ENCODE measurements at regions not wholly inside any gene's neighbourhood (a gene's known extent, or its start where the extent isn't known, plus 50 kb on each side); places are given as distances from the start of the nearest gene placed in this dataset.

- H3K9ac ChIP-seq (ENCODE audit: insufficient read depth, low read length) = no peak overlapping the region
- no peak overlapping the region for H3K4me3 ChIP-seq (replicated peaks in 1 of 4; ENCODE audit: control extremely low read depth in 1 of 4, insufficient read depth in 1 of 4, low read depth in 3 of 4, low read length in 4 of 4)
- no peak overlapping the region for H3K27ac ChIP-seq (ENCODE audit: insufficient read depth, low read length)
- H3K9me3 ChIP-seq (ENCODE audit: control insufficient read depth, insufficient read depth, low read depth, low read length) = no peaks in the 10 kb centered on the region
- no peaks in the 10 kb centered on the region for H3K27me3 ChIP-seq (ENCODE audit: control insufficient read depth, insufficient read depth, low read length)
- H2AFZ ChIP-seq (ENCODE audit: low read length) = no peak overlapping the region
- no peak for DNase-seq (ENCODE audit: low read depth in 2 of 2)
- H4K20me1 ChIP-seq (ENCODE audit: control insufficient read depth, extremely low read depth, insufficient read depth, low read length) = no peaks in the 10 kb centered on the region
- no peaks in the 10 kb centered on the region for H3K4me1 ChIP-seq (ENCODE audit: control insufficient read depth, extremely low read depth, insufficient read depth, low read length)
- no peak overlapping the region for H3K4me2 ChIP-seq (ENCODE audit: extremely low read depth, insufficient read depth, low read length)
- H3K36me3 ChIP-seq (ENCODE audit: control insufficient read depth, insufficient read depth, low read length) = no peaks in the 10 kb centered on the region
- H3K79me2 ChIP-seq (ENCODE audit: control insufficient read depth, insufficient read depth, low read length) = no peaks in the 10 kb centered on the region
- TF ChIP-seq CTCF (conservative IDR thresholded peaks at IDR 0.05 in 1 of 2, IDR thresholded peaks at IDR 0.05 in 1 of 2; ENCODE audit: low read depth in 1 of 2, low read length in 2 of 2) = no peak
Measured at GRCh38 chr13:69641773-69642172, 465.9 kb upstream of the ATXN8OS start.

- no peaks in the 10 kb centered on the region for H4K20me1 ChIP-seq (ENCODE audit: control insufficient read depth, extremely low read depth, insufficient read depth, low read length)
- no peaks in the 10 kb centered on the region for H3K9me3 ChIP-seq (ENCODE audit: control insufficient read depth, insufficient read depth, low read depth, low read length)
- H3K36me3 ChIP-seq (ENCODE audit: control insufficient read depth, insufficient read depth, low read length) = no peaks in the 10 kb centered on the region
- no peaks in the 10 kb centered on the region for H3K4me1 ChIP-seq (ENCODE audit: control insufficient read depth, extremely low read depth, insufficient read depth, low read length)
- TF ChIP-seq EZH2 (IDR thresholded peaks at IDR 0.05; ENCODE audit: low read length, missing control alignments) (no peak), CTCF (conservative IDR thresholded peaks at IDR 0.05 in 1 of 2, IDR thresholded peaks at IDR 0.05 in 1 of 2; ENCODE audit: low read depth in 1 of 2, low read length in 2 of 2) (no peak)
- H3K27ac ChIP-seq (ENCODE audit: insufficient read depth, low read length) = no peak overlapping the region
- no peaks in the 10 kb centered on the region for H3K27me3 ChIP-seq (ENCODE audit: control insufficient read depth, insufficient read depth, low read length)
- no peaks in the 10 kb centered on the region for H3K79me2 ChIP-seq (ENCODE audit: control insufficient read depth, insufficient read depth, low read length)
- no peak for DNase-seq (ENCODE audit: low read depth in 2 of 2)
- H3K4me3 ChIP-seq (replicated peaks in 1 of 4; ENCODE audit: control extremely low read depth in 1 of 4, insufficient read depth in 1 of 4, low read depth in 3 of 4, low read length in 4 of 4) = no peak overlapping the region
- no peak overlapping the region for H2AFZ ChIP-seq (ENCODE audit: low read length)
- no peak overlapping the region for H3K4me2 ChIP-seq (ENCODE audit: extremely low read depth, insufficient read depth, low read length)
- no peak overlapping the region for H3K9ac ChIP-seq (ENCODE audit: insufficient read depth, low read length)
Measured at GRCh38 chr13:69633044-69633443, 474.6 kb upstream of the ATXN8OS start.

GRCh38 chr13:69623973-69624372 is 483.7 kb upstream of the ATXN8OS start:
- Histone ChIP-seq H3K9ac (ENCODE audit: insufficient read depth, low read length) (no peak overlapping the region), H4K20me1 (ENCODE audit: control insufficient read depth, extremely low read depth, insufficient read depth, low read length) (no peaks in the 10 kb centered on the region), H3K27me3 (ENCODE audit: control insufficient read depth, insufficient read depth, low read length) (no peaks in the 10 kb centered on the region), H3K36me3 (ENCODE audit: control insufficient read depth, insufficient read depth, low read length) (no peaks in the 10 kb centered on the region), H3K27ac (ENCODE audit: insufficient read depth, low read length) (no peak overlapping the region), H3K4me1 (ENCODE audit: control insufficient read depth, extremely low read depth, insufficient read depth, low read length) (no peaks in the 10 kb centered on the region), H3K9me3 (ENCODE audit: control insufficient read depth, insufficient read depth, low read depth, low read length) (no peaks in the 10 kb centered on the region), H3K4me3 (replicated peaks in 1 of 4; ENCODE audit: control extremely low read depth in 1 of 4, insufficient read depth in 1 of 4, low read depth in 3 of 4, low read length in 4 of 4) (no peak overlapping the region), H3K79me2 (ENCODE audit: control insufficient read depth, insufficient read depth, low read length) (no peaks in the 10 kb centered on the region), H3K4me2 (ENCODE audit: extremely low read depth, insufficient read depth, low read length) (no peak overlapping the region), H2AFZ (ENCODE audit: low read length) (no peak overlapping the region)
- TF ChIP-seq EZH2 (IDR thresholded peaks at IDR 0.05; ENCODE audit: low read length, missing control alignments) (no peak), CTCF (conservative IDR thresholded peaks at IDR 0.05 in 1 of 2, IDR thresholded peaks at IDR 0.05 in 1 of 2; ENCODE audit: low read depth in 1 of 2, low read length in 2 of 2) (no peak)
- DNase-seq (ENCODE audit: low read depth in 2 of 2) = no peak

Data from fibroblast of lung (primary cell).